GM20000 (cell line): ENCODE measurements at regions not wholly inside any gene's neighbourhood (a gene's known extent, or its start where the extent isn't known, plus 50 kb on each side); places are given as distances from the start of the nearest gene placed in this dataset.
"Not testable (repeated sequence)": the region's sequence is repeated elsewhere in the genome, so short reads cannot be mapped to it uniquely, and the experiment has no call there.

ENCODE experiments used
- DNase-seq: peaks from one replicate; pipeline ENCODE4 v3.0.0; 2012; ENCODE audit warnings: low spot score
- CTCF ChIP-seq: IDR thresholded peaks from 2 replicates; pipeline ENCODE4 v1.5.1; 2012; ENCODE audit warnings: mild to moderate bottlenecking, control low read depth; ENCODE audit errors: extremely low read depth, missing control alignments

GRCh38 chr2:60352491-60353405 lies 200.7 kb downstream of the BCL11A start:
- no peak for TF ChIP-seq CTCF
- no peak for DNase-seq

- no peak for TF ChIP-seq CTCF
- no peak for DNase-seq
These were observed 201.7 kb downstream of the BCL11A start for GRCh38 chr2:60351802-60352201.

- no peak for DNase-seq
- TF ChIP-seq CTCF = no peak
These were observed 202.1 kb downstream of the BCL11A start for GRCh38 chr2:60351321-60351720.

- no peak for TF ChIP-seq CTCF
These were observed 202.7 kb downstream of the BCL11A start for GRCh38 chr2:60350791-60351190.

GRCh38 chr2:60347781-60348180 lies 205.7 kb downstream of the BCL11A start:
- DNase-seq = no peak
- no peak for TF ChIP-seq CTCF

More at GRCh38 chr2:60350791-60351190, 202.7 kb downstream of the BCL11A start:
- no peak for DNase-seq

GRCh38 chr2:60342491-60342890 lies 211.0 kb downstream of the BCL11A start:
- DNase-seq = not testable (repeated sequence)

- DNase-seq = no peak
- TF ChIP-seq CTCF = no peak
These were observed 212.3 kb downstream of the BCL11A start for GRCh38 chr2:60341151-60341550.

GRCh38 chr2:60339286-60339685 lies 214.2 kb downstream of the BCL11A start:
- TF ChIP-seq CTCF = no peak
- no peak for DNase-seq
